GM23338 (cell line): ENCODE measurements at regions not wholly inside any gene's neighbourhood (a gene's known extent, or its start where the extent isn't known, plus 50 kb on each side); places are given as distances from the start of the nearest gene placed in this dataset.

Experiments
- CREB1 ChIP-seq: fragments of 250-450 bp; sonication (Bioruptor Pico); IDR thresholded peaks from 2 replicates; pipeline ENCODE4 v1.5.0; 2020; ENCODE audit warnings: low read depth, mild to moderate bottlenecking, moderate library complexity
- EZH2 ChIP-seq: fragments of 200-600 bp; sonication (generic); IDR thresholded peaks from one replicate; pipeline ENCODE4 v1.8.0; 2017; ENCODE audit warnings: antibody characterized with exemption, mild to moderate bottlenecking, low read depth; ENCODE audit not compliant: unreplicated experiment
- EZH2phosphoT487 ChIP-seq: fragments of 200-600 bp; sonication (generic); IDR thresholded peaks from one replicate; pipeline ENCODE4 v1.8.1; 2018; ENCODE audit warnings: antibody characterized with exemption; ENCODE audit not compliant: unreplicated experiment
- JUNB ChIP-seq: IDR thresholded peaks from one replicate; pipeline ENCODE4 v1.6.1; 2016; ENCODE audit warnings: antibody characterized with exemption; ENCODE audit not compliant: unreplicated experiment
- POLR2AphosphoS5 ChIP-seq: IDR thresholded peaks from 2 replicates; pipeline ENCODE4 v1.6.1; 2016; ENCODE audit warnings: antibody characterized with exemption, low read depth
- TF ChIP-seq, protein P1 (sequence below): IDR thresholded peaks from one replicate; pipeline ENCODE4 v1.6.1; 2018; ENCODE audit warnings: antibody characterized with exemption; ENCODE audit not compliant: unreplicated experiment
- TF ChIP-seq, protein P2 (sequence below), 2 experiments: fragments of 200-600 bp in 1 of 2; sonication (generic) in 1 of 2; conservative IDR thresholded peaks; 2 replicates each; pipeline versions ENCODE4 v1.5.1 to v1.6.1; 2016 to 2017; ENCODE audit warnings: antibody characterized with exemption in 2 of 2, low read depth in 2 of 2, mild to moderate bottlenecking in 2 of 2, moderate library complexity in 1 of 2
- TF ChIP-seq, protein P3 (sequence below): IDR thresholded peaks from 2 replicates; pipeline ENCODE4 v1.6.1; 2016; ENCODE audit warnings: antibody characterized with exemption

DNA sequence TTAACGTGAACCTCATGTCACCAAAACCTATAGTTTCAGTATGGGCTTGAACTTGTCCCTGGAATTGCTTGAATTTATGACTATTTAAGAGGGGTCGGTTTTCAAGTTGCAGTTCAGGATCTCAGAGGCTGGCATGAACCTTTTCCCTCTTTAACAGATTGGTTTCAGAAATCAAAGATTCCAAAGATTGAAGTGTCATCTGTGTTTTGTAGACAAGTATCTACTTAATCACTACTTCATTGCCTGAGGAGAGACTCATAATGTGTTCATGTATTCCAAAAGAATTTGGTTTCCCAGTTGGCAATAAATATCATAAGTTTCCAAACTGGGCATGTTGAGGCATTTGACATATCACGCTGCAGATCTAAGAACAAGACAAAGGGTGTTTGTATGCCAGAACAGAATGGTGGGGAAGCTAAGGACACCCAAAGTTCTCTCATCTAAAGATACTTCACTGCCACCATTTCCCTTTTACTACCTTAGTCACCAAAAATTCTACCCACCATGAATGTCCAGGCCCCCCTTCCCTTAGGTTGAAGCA is 199.5 kb downstream of the NUAK1 start:
- TF ChIP-seq, protein P1, sequence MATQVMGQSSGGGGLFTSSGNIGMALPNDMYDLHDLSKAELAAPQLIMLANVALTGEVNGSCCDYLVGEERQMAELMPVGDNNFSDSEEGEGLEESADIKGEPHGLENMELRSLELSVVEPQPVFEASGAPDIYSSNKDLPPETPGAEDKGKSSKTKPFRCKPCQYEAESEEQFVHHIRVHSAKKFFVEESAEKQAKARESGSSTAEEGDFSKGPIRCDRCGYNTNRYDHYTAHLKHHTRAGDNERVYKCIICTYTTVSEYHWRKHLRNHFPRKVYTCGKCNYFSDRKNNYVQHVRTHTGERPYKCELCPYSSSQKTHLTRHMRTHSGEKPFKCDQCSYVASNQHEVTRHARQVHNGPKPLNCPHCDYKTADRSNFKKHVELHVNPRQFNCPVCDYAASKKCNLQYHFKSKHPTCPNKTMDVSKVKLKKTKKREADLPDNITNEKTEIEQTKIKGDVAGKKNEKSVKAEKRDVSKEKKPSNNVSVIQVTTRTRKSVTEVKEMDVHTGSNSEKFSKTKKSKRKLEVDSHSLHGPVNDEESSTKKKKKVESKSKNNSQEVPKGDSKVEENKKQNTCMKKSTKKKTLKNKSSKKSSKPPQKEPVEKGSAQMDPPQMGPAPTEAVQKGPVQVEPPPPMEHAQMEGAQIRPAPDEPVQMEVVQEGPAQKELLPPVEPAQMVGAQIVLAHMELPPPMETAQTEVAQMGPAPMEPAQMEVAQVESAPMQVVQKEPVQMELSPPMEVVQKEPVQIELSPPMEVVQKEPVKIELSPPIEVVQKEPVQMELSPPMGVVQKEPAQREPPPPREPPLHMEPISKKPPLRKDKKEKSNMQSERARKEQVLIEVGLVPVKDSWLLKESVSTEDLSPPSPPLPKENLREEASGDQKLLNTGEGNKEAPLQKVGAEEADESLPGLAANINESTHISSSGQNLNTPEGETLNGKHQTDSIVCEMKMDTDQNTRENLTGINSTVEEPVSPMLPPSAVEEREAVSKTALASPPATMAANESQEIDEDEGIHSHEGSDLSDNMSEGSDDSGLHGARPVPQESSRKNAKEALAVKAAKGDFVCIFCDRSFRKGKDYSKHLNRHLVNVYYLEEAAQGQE = no peak
- TF ChIP-seq, protein P2, sequence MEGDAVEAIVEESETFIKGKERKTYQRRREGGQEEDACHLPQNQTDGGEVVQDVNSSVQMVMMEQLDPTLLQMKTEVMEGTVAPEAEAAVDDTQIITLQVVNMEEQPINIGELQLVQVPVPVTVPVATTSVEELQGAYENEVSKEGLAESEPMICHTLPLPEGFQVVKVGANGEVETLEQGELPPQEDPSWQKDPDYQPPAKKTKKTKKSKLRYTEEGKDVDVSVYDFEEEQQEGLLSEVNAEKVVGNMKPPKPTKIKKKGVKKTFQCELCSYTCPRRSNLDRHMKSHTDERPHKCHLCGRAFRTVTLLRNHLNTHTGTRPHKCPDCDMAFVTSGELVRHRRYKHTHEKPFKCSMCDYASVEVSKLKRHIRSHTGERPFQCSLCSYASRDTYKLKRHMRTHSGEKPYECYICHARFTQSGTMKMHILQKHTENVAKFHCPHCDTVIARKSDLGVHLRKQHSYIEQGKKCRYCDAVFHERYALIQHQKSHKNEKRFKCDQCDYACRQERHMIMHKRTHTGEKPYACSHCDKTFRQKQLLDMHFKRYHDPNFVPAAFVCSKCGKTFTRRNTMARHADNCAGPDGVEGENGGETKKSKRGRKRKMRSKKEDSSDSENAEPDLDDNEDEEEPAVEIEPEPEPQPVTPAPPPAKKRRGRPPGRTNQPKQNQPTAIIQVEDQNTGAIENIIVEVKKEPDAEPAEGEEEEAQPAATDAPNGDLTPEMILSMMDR (conservative IDR thresholded peaks at IDR 0.05; ENCODE audit: low read depth in 2 of 2) = no peak
- TF ChIP-seq EZH2 (no peak), CREB1 (CRISPR knock-in tag) (no peak), EZH2phosphoT487 (no peak), JUNB (no peak), POLR2AphosphoS5 (no peak)
- TF ChIP-seq, protein P3, sequence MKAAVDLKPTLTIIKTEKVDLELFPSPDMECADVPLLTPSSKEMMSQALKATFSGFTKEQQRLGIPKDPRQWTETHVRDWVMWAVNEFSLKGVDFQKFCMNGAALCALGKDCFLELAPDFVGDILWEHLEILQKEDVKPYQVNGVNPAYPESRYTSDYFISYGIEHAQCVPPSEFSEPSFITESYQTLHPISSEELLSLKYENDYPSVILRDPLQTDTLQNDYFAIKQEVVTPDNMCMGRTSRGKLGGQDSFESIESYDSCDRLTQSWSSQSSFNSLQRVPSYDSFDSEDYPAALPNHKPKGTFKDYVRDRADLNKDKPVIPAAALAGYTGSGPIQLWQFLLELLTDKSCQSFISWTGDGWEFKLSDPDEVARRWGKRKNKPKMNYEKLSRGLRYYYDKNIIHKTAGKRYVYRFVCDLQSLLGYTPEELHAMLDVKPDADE = no peak
